Karpas-422 (cell line): ENCODE measurements at regions not wholly inside any gene's neighbourhood (a gene's known extent, or its start where the extent isn't known, plus 50 kb on each side); places are given as distances from the start of the nearest gene placed in this dataset.

Experiments
- DNase-seq: peaks from one replicate; pipeline ENCODE4 v3.0.0-alpha.2; 2015
- H2AFZ ChIP-seq: fragments of 200-600 bp; sonication (generic); 2 replicates; pipeline ENCODE4 v1.6.1; 2014; ENCODE audit warnings: antibody characterized with exemption, low read length, mixed read lengths
- H3K27ac ChIP-seq: fragments of 200-600 bp; sonication (generic); 2 replicates; pipeline ENCODE4 v1.5.1; 2014; ENCODE audit warnings: mild to moderate bottlenecking, low read length, moderate library complexity
- H3K27me3 ChIP-seq: fragments of 200-600 bp; sonication (generic); 2 replicates; pipeline ENCODE4 v1.6.1; 2014; ENCODE audit warnings: low read length, mixed read lengths
- H3K36me3 ChIP-seq: fragments of 200-600 bp; sonication (generic); 2 replicates; pipeline ENCODE4 v1.6.1; 2014; ENCODE audit warnings: low read length, mixed read lengths; ENCODE audit not compliant: insufficient read depth
- H3K4me1 ChIP-seq: fragments of 200-600 bp; sonication (generic); 2 replicates; pipeline ENCODE4 v1.6.1; 2014; ENCODE audit warnings: mild to moderate bottlenecking, low read length, mixed read lengths
- H3K4me2 ChIP-seq: fragments of 200-600 bp; sonication (generic); 2 replicates; pipeline ENCODE4 v1.6.1; 2014; ENCODE audit warnings: low read length, low read depth, mild to moderate bottlenecking; ENCODE audit not compliant: poor library complexity, severe bottlenecking
- H3K4me3 ChIP-seq: fragments of 200-600 bp; sonication (generic); 2 replicates; pipeline ENCODE4 v1.5.1; 2014; ENCODE audit warnings: mild to moderate bottlenecking, antibody characterized with exemption, low read length, mixed read lengths
- H3K79me2 ChIP-seq: fragments of 200-600 bp; sonication (generic); 2 replicates; pipeline ENCODE4 v1.6.1; 2014; ENCODE audit warnings: mild to moderate bottlenecking, low read length, mixed read lengths
- H3K9ac ChIP-seq: fragments of 200-600 bp; sonication (generic); 2 replicates; pipeline ENCODE4 v1.6.0; 2014; ENCODE audit warnings: low read length
- H3K9me2 ChIP-seq: fragments of 200-600 bp; sonication (generic), shearing (Covaris generic); replicated peaks from 2 replicates; pipeline ENCODE4 v1.6.0; 2014; ENCODE audit warnings: mild to moderate bottlenecking, low read length, moderate library complexity; ENCODE audit not compliant: insufficient read depth
- H3K9me3 ChIP-seq: fragments of 300-700, 200-600 bp; sonication (generic); 2 replicates; pipeline ENCODE4 v1.6.1; 2014; ENCODE audit warnings: low read length, mixed read lengths
- H4K20me1 ChIP-seq: fragments of 200-600 bp; sonication (generic); 2 replicates; pipeline ENCODE4 v1.6.1; 2014; ENCODE audit warnings: mild to moderate bottlenecking, antibody characterized with exemption, low read length, low read depth; ENCODE audit not compliant: insufficient read depth

- Histone ChIP-seq H3K4me2 (no peak overlapping the region), H4K20me1 (no peaks in the 10 kb centered on the region), H3K27me3 (no peaks in the 10 kb centered on the region), H3K9me3 (peaks cover 36% of the 10 kb centered on the region), H3K4me1 (no peaks in the 10 kb centered on the region), H3K9ac (no peak overlapping the region), H3K9me2 (no peaks in the 10 kb centered on the region), H3K36me3 (no peaks in the 10 kb centered on the region), H3K27ac (no peak overlapping the region), H3K4me3 (no peak overlapping the region), H2AFZ (no peak overlapping the region), H3K79me2 (no peaks in the 10 kb centered on the region)
- DNase-seq = no peak
Observed at GRCh38 chr7:81616951-81617350, 152.9 kb downstream of the HGF start.

GRCh38 chr7:81611805-81612204, 158.0 kb downstream of the HGF start:
- Histone ChIP-seq H3K9ac (no peak overlapping the region), H3K9me2 (no peaks in the 10 kb centered on the region), H3K4me2 (no peak overlapping the region), H2AFZ (no peak overlapping the region), H4K20me1 (no peaks in the 10 kb centered on the region), H3K9me3 (peaks cover 35% of the 10 kb centered on the region), H3K27ac (no peak overlapping the region), H3K79me2 (no peaks in the 10 kb centered on the region), H3K27me3 (no peaks in the 10 kb centered on the region), H3K4me3 (no peak overlapping the region), H3K36me3 (no peaks in the 10 kb centered on the region), H3K4me1 (no peaks in the 10 kb centered on the region)
- DNase-seq = no peak

GRCh38 chr7:81611040-81611439, 158.8 kb downstream of the HGF start:
- Histone ChIP-seq H3K27me3 (no peaks in the 10 kb centered on the region), H3K79me2 (no peaks in the 10 kb centered on the region), H3K9me2 (no peaks in the 10 kb centered on the region), H3K4me1 (no peaks in the 10 kb centered on the region), H3K27ac (no peak overlapping the region), H4K20me1 (no peaks in the 10 kb centered on the region), H3K4me2 (no peak overlapping the region), H3K36me3 (no peaks in the 10 kb centered on the region), H3K9ac (no peak overlapping the region), H3K4me3 (no peak overlapping the region), H3K9me3 (peaks cover 34% of the 10 kb centered on the region), H2AFZ (no peak overlapping the region)
- no peak for DNase-seq

- Histone ChIP-seq H2AFZ (no peak overlapping the region), H3K4me2 (no peak overlapping the region), H3K27ac (no peak overlapping the region), H3K9ac (no peak overlapping the region), H3K9me2 (no peaks in the 10 kb centered on the region), H3K4me1 (no peaks in the 10 kb centered on the region), H3K79me2 (no peaks in the 10 kb centered on the region), H3K36me3 (no peaks in the 10 kb centered on the region), H3K9me3 (peaks cover 32% of the 10 kb centered on the region), H4K20me1 (no peaks in the 10 kb centered on the region), H3K4me3 (no peak overlapping the region), H3K27me3 (no peaks in the 10 kb centered on the region)
- DNase-seq = no peak
Observed at GRCh38 chr7:81608748-81609382, 161.0 kb downstream of the HGF start.

- no peaks in the 10 kb centered on the region for H3K4me1 ChIP-seq
Observed at GRCh38 chr7:81607987-81608386, 161.9 kb downstream of the HGF start.

GRCh38 chr7:81606078-81606863, 163.6 kb downstream of the HGF start:
- Histone ChIP-seq H3K4me2 (no peak overlapping the region), H3K4me1 (no peaks in the 10 kb centered on the region), H3K9me2 (no peaks in the 10 kb centered on the region), H4K20me1 (no peaks in the 10 kb centered on the region), H3K36me3 (no peaks in the 10 kb centered on the region), H3K9me3 (peaks cover 39% of the 10 kb centered on the region), H3K79me2 (no peaks in the 10 kb centered on the region), H3K27ac (no peak overlapping the region), H3K9ac (no peak overlapping the region), H3K27me3 (no peaks in the 10 kb centered on the region), H3K4me3 (no peak overlapping the region), H2AFZ (no peak overlapping the region)
- no peak for DNase-seq

More at GRCh38 chr7:81607987-81608386, 161.9 kb downstream of the HGF start:
- no peak overlapping the region for H3K27ac ChIP-seq
- no peaks in the 10 kb centered on the region for H3K27me3 ChIP-seq
- H3K4me3 ChIP-seq = no peak overlapping the region
- no peak overlapping the region for H2AFZ ChIP-seq
- no peak for DNase-seq
- H3K36me3 ChIP-seq = no peaks in the 10 kb centered on the region
- no peak overlapping the region for H3K9ac ChIP-seq
- H3K4me2 ChIP-seq = no peak overlapping the region
- no peaks in the 10 kb centered on the region for H4K20me1 ChIP-seq
- H3K9me2 ChIP-seq = no peaks in the 10 kb centered on the region
- peaks cover 31% of the 10 kb centered on the region for H3K9me3 ChIP-seq
- no peaks in the 10 kb centered on the region for H3K79me2 ChIP-seq

- Histone ChIP-seq H3K36me3 (no peaks in the 10 kb centered on the region), H3K4me1 (no peaks in the 10 kb centered on the region), H3K9me2 (no peaks in the 10 kb centered on the region), H4K20me1 (no peaks in the 10 kb centered on the region), H2AFZ (peak overlapping the region; percentile 67; the same call in 1 of the 2 replicates), H3K9ac (no peak overlapping the region), H3K79me2 (no peaks in the 10 kb centered on the region), H3K27ac (no peak overlapping the region), H3K9me3 (peaks cover 43% of the 10 kb centered on the region), H3K4me2 (no peak overlapping the region), H3K27me3 (no peaks in the 10 kb centered on the region), H3K4me3 (no peak overlapping the region)
- DNase-seq = no peak
Observed at GRCh38 chr7:81605493-81605892, 164.4 kb downstream of the HGF start.

GRCh38 chr7:81604808-81605174, 165.1 kb downstream of the HGF start:
- Histone ChIP-seq H4K20me1 (no peaks in the 10 kb centered on the region), H3K27ac (no peak overlapping the region), H3K79me2 (no peaks in the 10 kb centered on the region), H3K9me3 (peaks cover 44% of the 10 kb centered on the region), H3K27me3 (no peaks in the 10 kb centered on the region), H3K4me1 (no peaks in the 10 kb centered on the region), H3K9me2 (no peaks in the 10 kb centered on the region), H3K4me3 (no peak overlapping the region), H3K9ac (no peak overlapping the region), H3K36me3 (no peaks in the 10 kb centered on the region), H2AFZ (no peak overlapping the region), H3K4me2 (no peak overlapping the region)
- DNase-seq = no peak
